Pancreas (tissue), 10 donors: ENCODE measurements at regions not wholly inside any gene's neighbourhood (a gene's known extent, or its start where the extent isn't known, plus 50 kb on each side); places are given as distances from the start of the nearest gene placed in this dataset.

Experiments
- ATAC-seq, 4 donors: fragments of 200-7000 bp; cut with Tn5 transposase; one replicate each; pipeline versions ENCODE4 v1.8.0 to v1.9.1; 2020; ENCODE audit warnings: mild to moderate bottlenecking in 4 of 4, moderate library complexity in 4 of 4
- DNase-seq, 6 donors: peaks; one replicate each; pipeline ENCODE4 v3.0.0-alpha.2; 2020
- FAIRE-seq: peaks from 2 replicates; lab custom pipeline; 2012; peaks lifted over from hg19 to GRCh38; lab: Jason Lieb, UNC
- H3K27ac ChIP-seq, 4 donors: fragments of 200-600 bp; sonication (generic); 1 replicate in 3 of 4; 2 replicates in 1 of 4; pipeline versions ENCODE4 v1.5.0 to v1.8.0; 2020
- H3K27me3 ChIP-seq, 4 donors: fragments of 200-600 bp; one replicate each; pipeline ENCODE4 v1.8.0; 2021
- H3K36me3 ChIP-seq, 3 donors: fragments of 200-600 bp; sonication (generic) in 1 of 3; one replicate each; pipeline versions ENCODE4 v1.5.0 to v1.8.0; 2020 to 2021
- H3K4me1 ChIP-seq, 3 donors: fragments of 200-600 bp; one replicate each; pipeline ENCODE4 v1.8.0; 2021
- H3K4me3 ChIP-seq, 4 donors: fragments of 200-600 bp; sonication (generic) in 2 of 4; one replicate each; pipeline versions ENCODE4 v1.5.0 to v1.8.0; 2020 to 2021
- H3K9me3 ChIP-seq, 4 donors: fragments of 200-600 bp; one replicate each; pipeline ENCODE4 v1.8.0; 2021
- CTCF ChIP-seq, 4 donors: fragments of 200-600 bp; sonication (generic) in 3 of 4; IDR thresholded peaks; one replicate each; pipeline versions ENCODE4 v1.5.0 to v1.8.0; 2021; ENCODE audit warnings: antibody characterized with exemption in 4 of 4
- WGBS, 2 donors: extraction: QIAGEN DNeasy Blood & Tissue Kit; methylation state at CpG; one replicate each; pipeline ENCODE4 v1.1.7; 2013; 5-methylcytosine and 5-hydroxymethylcytosine counted together
- intact Hi-C, 3 donors: fragments of 100-400 bp; cut with DNase I; formaldehyde crosslinking; loops; one replicate each; pipeline versions ENCODE4 v1.11.1 to v1.14.2; 2022
- donor health status: healthy with polysubstance abuse.
- donor health status: DM: no; HTN: no; CAD: no; lungs with moderate emphysema.
- donor health status: DM: no; HTN: no; CAD: no.
- donor health status: control.
- donor health status: control.
- donor health status: Bipolar disorder and iron deficiency.
- donor health status: DM: yes; HTN: yes; CAD: no.
- donor health status: DM: no; HTN: no; CAD: no.
- donor health status: DM: no; HTN: no; CAD: no.
- donor health status: DM: yes; HTN: yes; CAD: no.

- Histone ChIP-seq H3K36me3 (no peaks in the 10 kb centered on the region), H3K27ac (no peak overlapping the region), H3K4me3 (no peak overlapping the region), H3K27me3 (peaks cover 0 to 4% (median 2%) of the 10 kb centered on the region in 4 donors), H3K9me3 (no peaks in the 10 kb centered on the region), H3K4me1 (no peaks in the 10 kb centered on the region)
- DNase-seq (no peak), FAIRE-seq (no peak), ATAC-seq (no peak)
- TF ChIP-seq CTCF (IDR thresholded peaks at IDR 0.05): no peak
- WGBS, 2 donors: 45 to 46% methylated on average over 2 of the region's 2 CpGs
- intact Hi-C loops: no loop called here
Observed at GRCh38 chr4:177945268-177945667, 503.0 kb upstream of the AGA start.

- DNase-seq: no peak
- Histone ChIP-seq H3K4me1 (no peaks in the 10 kb centered on the region), H3K4me3 (no peak overlapping the region), H3K9me3 (no peaks in the 10 kb centered on the region), H3K27ac (no peak overlapping the region), H3K36me3 (no peaks in the 10 kb centered on the region), H3K27me3 (peaks cover 0 to 4% (median 2%) of the 10 kb centered on the region in 4 donors)
- 82 to 86% methylated on average over 1 of the region's 1 CpG for WGBS, 2 donors
- intact Hi-C loops: no loop called here
- TF ChIP-seq CTCF (IDR thresholded peaks at IDR 0.05): no peak
- no peak for FAIRE-seq
- ATAC-seq: no peak
Observed at GRCh38 chr4:177947607-177948006, 505.4 kb upstream of the AGA start.

GRCh38 chr4:177948853-177949252 is 506.6 kb upstream of the AGA start:
- no peak overlapping the region for H3K4me3 ChIP-seq
- H3K9me3 ChIP-seq: no peaks in the 10 kb centered on the region
- no peaks in the 10 kb centered on the region for H3K4me1 ChIP-seq
- FAIRE-seq: no peak
- 83 to 86% methylated on average over 4 of the region's 4 CpGs for WGBS, 2 donors
- no peak for TF ChIP-seq CTCF (IDR thresholded peaks at IDR 0.05)
- DNase-seq: no peak
- no peaks in the 10 kb centered on the region for H3K27me3 ChIP-seq
- H3K27ac ChIP-seq: no peak overlapping the region
- intact Hi-C loops: no loop called here
- H3K36me3 ChIP-seq: no peaks in the 10 kb centered on the region
- ATAC-seq: no peak

GRCh38 chr4:177951026-177951425 is 508.8 kb upstream of the AGA start:
- Histone ChIP-seq H3K9me3 (no peaks in the 10 kb centered on the region), H3K4me1 (no peaks in the 10 kb centered on the region), H3K27me3 (no peaks in the 10 kb centered on the region), H3K36me3 (no peaks in the 10 kb centered on the region), H3K4me3 (no peak overlapping the region), H3K27ac (no peak overlapping the region)
- 77 to 86% methylated on average over 2 of the region's 2 CpGs for WGBS, 2 donors
- no peak for DNase-seq
- no peak for TF ChIP-seq CTCF (IDR thresholded peaks at IDR 0.05)
- FAIRE-seq: no peak
- ATAC-seq: no peak
- intact Hi-C loops: no loop called here

GRCh38 chr4:177952723-177953122 is 510.5 kb upstream of the AGA start:
- no peak for ATAC-seq
- 90 to 93% methylated on average over 2 of the region's 2 CpGs for WGBS, 2 donors
- Histone ChIP-seq H3K4me1 (no peaks in the 10 kb centered on the region), H3K9me3 (no peaks in the 10 kb centered on the region), H3K27ac (no peak overlapping the region), H3K36me3 (no peaks in the 10 kb centered on the region), H3K27me3 (no peaks in the 10 kb centered on the region), H3K4me3 (no peak overlapping the region)
- intact Hi-C loops: no loop called here
- no peak for DNase-seq
- FAIRE-seq: no peak
- no peak for TF ChIP-seq CTCF (IDR thresholded peaks at IDR 0.05)
